CD4-positive, alpha-beta memory T cell (primary cell): ENCODE measurements at regions not wholly inside any gene's neighbourhood (a gene's known extent, or its start where the extent isn't known, plus 50 kb on each side); places are given as distances from the start of the nearest gene placed in this dataset.

Experiments
- CTCF ChIA-PET: fragments of 350-600 bp; sonication (Branson Sonifier 250); formaldehyde crosslinking; loops from one replicate; lab custom pipeline; 2021; ENCODE audit warnings: inconsistent platforms; ENCODE audit not compliant: partially characterized antibody; lab: Charles Lee
- POLR2A ChIA-PET: fragments of 350-600 bp; sonication (Branson Sonifier 250); formaldehyde crosslinking; loops from one replicate; lab custom pipeline; 2021; ENCODE audit not compliant: partially characterized antibody; lab: Charles Lee
- DNase-seq, 5 donors: peaks; one replicate each; pipeline versions ENCODE4 v3.0.0 to v3.0.0-alpha.2; 2020 to 2022; ENCODE audit warnings: mixed read lengths in 1 of 5
- H3K27ac ChIP-seq: one replicate; pipeline ENCODE4 v1.7.0; 2013; ENCODE audit warnings: low read depth, low read length
- H3K27me3 ChIP-seq: 2 replicates; pipeline ENCODE4 v1.7.0; 2013; ENCODE audit warnings: mild to moderate bottlenecking, low read length, moderate library complexity; ENCODE audit not compliant: insufficient read depth
- H3K36me3 ChIP-seq: 2 replicates; pipeline ENCODE4 v1.7.0; 2013; ENCODE audit warnings: mild to moderate bottlenecking, low read length, moderate library complexity; ENCODE audit not compliant: insufficient read depth
- H3K4me1 ChIP-seq: 2 replicates; pipeline ENCODE4 v1.7.0; 2013; ENCODE audit warnings: mild to moderate bottlenecking, low read length, moderate library complexity; ENCODE audit not compliant: insufficient read depth
- H3K4me3 ChIP-seq, 2 donors: one replicate each; pipeline ENCODE4 v1.7.0; 2013; ENCODE audit warnings: low read length in 2 of 2, mild to moderate bottlenecking in 1 of 2
- H3K9me3 ChIP-seq, 2 donors: one replicate each; pipeline ENCODE4 v1.7.0; 2013; ENCODE audit warnings: low read length in 2 of 2, control low read depth in 1 of 2; ENCODE audit not compliant: control insufficient read depth in 1 of 2
- H3K27ac Mint-ChIP-seq, 7 donors: one replicate each; pipeline ENCODE4 v1.8.0; 2020 to 2021; ENCODE audit warnings: mixed read lengths in 7 of 7, mild to moderate bottlenecking in 6 of 7, inconsistent platforms in 3 of 7, moderate library complexity in 3 of 7
- H3K27me3 Mint-ChIP-seq, 2 donors: one replicate each; pipeline ENCODE4 v1.8.0; 2020 to 2021; ENCODE audit warnings: mixed read lengths in 2 of 2
- H3K36me3 Mint-ChIP-seq, 2 donors: one replicate each; pipeline ENCODE4 v1.8.0; 2020 to 2021; ENCODE audit warnings: mixed read lengths in 2 of 2, inconsistent platforms in 1 of 2, mild to moderate bottlenecking in 1 of 2
- H3K4me1 Mint-ChIP-seq, 4 donors: one replicate each; pipeline ENCODE4 v1.8.0; 2020 to 2021; ENCODE audit warnings: mixed read lengths in 4 of 4, mild to moderate bottlenecking in 1 of 4
- H3K4me3 Mint-ChIP-seq, 8 donors: one replicate each; pipeline ENCODE4 v1.8.0; 2020 to 2021; ENCODE audit warnings: mixed read lengths in 8 of 8, mild to moderate bottlenecking in 7 of 8, moderate library complexity in 6 of 8, inconsistent platforms in 3 of 8
- H3K9me3 Mint-ChIP-seq, 8 donors: one replicate each; pipeline ENCODE4 v1.8.0; 2020 to 2021; ENCODE audit warnings: mixed read lengths in 8 of 8, mild to moderate bottlenecking in 5 of 8, inconsistent platforms in 3 of 8, moderate library complexity in 1 of 8
- intact Hi-C: fragments of 100-400 bp; cut with micrococcal nuclease; formaldehyde crosslinking; loops from one replicate; pipeline ENCODE4 v1.15.1; 2023

GRCh38 chr19:16024266-16025107 lies 51.8 kb upstream of the TPM4 start:
- Histone ChIP-seq H3K9me3 (no peaks in the 10 kb centered on the region), H3K4me3 (no peak overlapping the region), H3K27ac (no peak overlapping the region), H3K27me3 (no peaks in the 10 kb centered on the region), H3K36me3 (no peaks in the 10 kb centered on the region), H3K4me1 (no peaks in the 10 kb centered on the region)
- intact Hi-C loops = no loop called here
- POLR2A ChIA-PET = interaction anchor here (0.6 kb wide), 1 partner anchor 73 kb away, joined by 3 read pairs; no protein-coding TSS in a partner anchor
- no peak overlapping the region for H3K27ac Mint-ChIP-seq
- no peak overlapping the region for H3K4me3 Mint-ChIP-seq
- H3K27me3 Mint-ChIP-seq = no peaks in the 10 kb centered on the region
- H3K36me3 Mint-ChIP-seq = no peaks in the 10 kb centered on the region
- CTCF ChIA-PET = no interaction called here
- no peaks in the 10 kb centered on the region for H3K4me1 Mint-ChIP-seq
- no peaks in the 10 kb centered on the region for H3K9me3 Mint-ChIP-seq
- no peak for DNase-seq

- Histone ChIP-seq H3K36me3 (no peaks in the 10 kb centered on the region), H3K4me1 (no peaks in the 10 kb centered on the region), H3K9me3 (no peaks in the 10 kb centered on the region), H3K27me3 (no peaks in the 10 kb centered on the region), H3K4me3 (no peak overlapping the region), H3K27ac (no peak overlapping the region)
- ChIA-PET POLR2A (no interaction called here), CTCF (no interaction called here)
- H3K27ac Mint-ChIP-seq = peak overlapping the region in 1 of 7 donors; percentile 30
- no peak overlapping the region for H3K4me3 Mint-ChIP-seq
- H3K36me3 Mint-ChIP-seq = no peaks in the 10 kb centered on the region
- no peaks in the 10 kb centered on the region for H3K4me1 Mint-ChIP-seq
- no peaks in the 10 kb centered on the region for H3K27me3 Mint-ChIP-seq
- no peaks in the 10 kb centered on the region for H3K9me3 Mint-ChIP-seq
- intact Hi-C loops = no loop called here
- DNase-seq = no peak
Measured at GRCh38 chr19:16025108-16026101, 50.9 kb upstream of the TPM4 start.

- no peak for DNase-seq
- POLR2A ChIA-PET = no interaction called here
Measured at GRCh38 chr19:16026131-16026530, 50.2 kb upstream of the TPM4 start.

More at GRCh38 chr19:16026131-16026530, 50.2 kb upstream of the TPM4 start:
- Histone ChIP-seq H3K36me3 (no peaks in the 10 kb centered on the region), H3K27me3 (no peaks in the 10 kb centered on the region), H3K4me1 (no peaks in the 10 kb centered on the region), H3K4me3 (no peak overlapping the region), H3K9me3 (no peaks in the 10 kb centered on the region), H3K27ac (no peak overlapping the region)
- H3K27ac Mint-ChIP-seq = no peak overlapping the region
- no peaks in the 10 kb centered on the region for H3K27me3 Mint-ChIP-seq
- no peaks in the 10 kb centered on the region for H3K36me3 Mint-ChIP-seq
- CTCF ChIA-PET = no interaction called here
- H3K4me3 Mint-ChIP-seq = no peak overlapping the region
- no peaks in the 10 kb centered on the region for H3K9me3 Mint-ChIP-seq
- intact Hi-C loops = no loop called here
- no peaks in the 10 kb centered on the region for H3K4me1 Mint-ChIP-seq
